ENCODE measurements at regions not wholly inside any gene's neighbourhood (a gene's known extent, or its start where the extent isn't known, plus 50 kb on each side); places are given as distances from the start of the nearest gene placed in this dataset.
"Not testable (repeated sequence)": the region's sequence is repeated elsewhere in the genome, so short reads cannot be mapped to it uniquely, and the experiment has no call there.

GRCh38 chr13:89214185-89214584, 1543.0 kb downstream of the SLITRK5 start:
- DNase-seq (ENCODE audit: low read depth), result no peak

- not testable (repeated sequence) for DNase-seq (ENCODE audit: low read depth)
Observed at GRCh38 chr13:89215319-89215718, 1544.1 kb downstream of the SLITRK5 start.

GRCh38 chr13:89217813-89218212, 1546.6 kb downstream of the SLITRK5 start:
- DNase-seq (ENCODE audit: low read depth), result no peak

- no peak for DNase-seq (ENCODE audit: low read depth)
Observed at GRCh38 chr13:89221557-89222158, 1550.5 kb downstream of the SLITRK5 start.

- no peak for DNase-seq (ENCODE audit: low read depth)
Observed at GRCh38 chr13:89227356-89227755, 1556.2 kb downstream of the SLITRK5 start.

GRCh38 chr13:89238496-89238895, 1567.3 kb downstream of the SLITRK5 start:
- no peak for DNase-seq (ENCODE audit: low read depth)

GRCh38 chr13:89239361-89240127, 1568.4 kb downstream of the SLITRK5 start:
- DNase-seq (ENCODE audit: low read depth), result no peak

- no peak for DNase-seq (ENCODE audit: low read depth)
Observed at GRCh38 chr13:89255844-89256406, 1584.8 kb downstream of the SLITRK5 start.

- no peak for DNase-seq (ENCODE audit: low read depth)
Observed at GRCh38 chr13:89267734-89268133, 1596.6 kb downstream of the SLITRK5 start.

GRCh38 chr13:89269737-89270136, 1598.6 kb downstream of the SLITRK5 start:
- no peak for DNase-seq (ENCODE audit: low read depth)

GRCh38 chr13:89270736-89271135, 1599.6 kb downstream of the SLITRK5 start:
- no peak for DNase-seq (ENCODE audit: low read depth)

GRCh38 chr13:89279374-89279773, 1608.2 kb downstream of the SLITRK5 start:
- no peak for DNase-seq (ENCODE audit: low read depth)

GRCh38 chr13:89281331-89281730, 1610.2 kb downstream of the SLITRK5 start:
- no peak for DNase-seq (ENCODE audit: low read depth)

- DNase-seq (ENCODE audit: low read depth), result no peak
Observed at GRCh38 chr13:89282241-89282640, 1611.1 kb downstream of the SLITRK5 start.

GRCh38 chr13:89287381-89287780, 1616.2 kb downstream of the SLITRK5 start:
- DNase-seq (ENCODE audit: low read depth), result no peak

GRCh38 chr13:89294115-89294867, 1623.1 kb downstream of the SLITRK5 start:
- DNase-seq (ENCODE audit: low read depth), result no peak

GRCh38 chr13:89307278-89307677, 1636.1 kb downstream of the SLITRK5 start:
- no peak for DNase-seq (ENCODE audit: low read depth)

GRCh38 chr13:89310943-89311672, 1639.9 kb downstream of the SLITRK5 start:
- DNase-seq (ENCODE audit: low read depth), result no peak

- DNase-seq (ENCODE audit: low read depth), result no peak
Observed at GRCh38 chr13:89315287-89315686, 1644.1 kb downstream of the SLITRK5 start.

- DNase-seq (ENCODE audit: low read depth), result no peak
Observed at GRCh38 chr13:89322466-89322865, 1651.3 kb downstream of the SLITRK5 start.

- no peak for DNase-seq (ENCODE audit: low read depth)
Observed at GRCh38 chr13:89324582-89324981, 1653.4 kb downstream of the SLITRK5 start.

- DNase-seq (ENCODE audit: low read depth), result no peak
Observed at GRCh38 chr13:89343165-89343564, 1672.0 kb downstream of the SLITRK5 start.

Data from activated T-helper 1 cell treated with Interleukin-2 at 50 U/mL for 16 hours (primary cell).